ENCODE measurements at regions not wholly inside any gene's neighbourhood (a gene's known extent, or its start where the extent isn't known, plus 50 kb on each side); places are given as distances from the start of the nearest gene placed in this dataset.
A peak's percentile ranks its signal among the peaks of the same experiment; 100 is the strongest.
"Not testable (repeated sequence)": the region's sequence is repeated elsewhere in the genome, so short reads cannot be mapped to it uniquely, and the experiment has no call there.

DNA sequence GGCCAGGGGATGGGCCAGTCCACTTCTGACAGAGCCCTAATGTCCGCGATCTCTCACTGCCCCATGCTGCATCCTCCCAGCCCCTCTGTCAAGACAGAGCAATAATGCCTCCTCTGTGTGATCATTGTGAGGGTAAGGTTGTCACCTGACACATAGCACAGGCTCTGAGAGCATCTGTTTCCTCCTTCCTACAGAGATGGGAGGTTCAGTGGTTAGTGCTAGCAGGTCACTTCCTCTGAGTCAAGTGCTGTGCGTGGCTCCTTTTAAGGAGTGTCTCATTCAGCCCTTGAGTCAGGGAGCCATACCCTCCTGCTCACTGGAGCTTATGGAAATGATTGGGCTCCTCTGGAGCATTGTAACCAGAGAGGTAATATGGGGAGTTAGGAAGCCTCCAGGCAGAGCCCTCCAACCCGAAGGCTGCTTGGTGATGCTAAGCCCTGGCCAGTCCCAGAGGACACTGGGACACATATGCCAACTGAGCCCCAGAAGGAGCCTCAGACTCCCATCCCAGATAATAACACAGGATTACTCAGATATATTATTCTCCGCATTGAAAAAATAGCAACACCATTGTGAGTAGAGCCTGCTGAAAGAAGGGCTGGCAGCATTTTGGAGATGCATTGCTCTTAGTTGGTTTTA lies 189.0 kb downstream of the GALNT1 start:
- no peak for DNase-seq (ENCODE audit: low read depth)

DNA sequence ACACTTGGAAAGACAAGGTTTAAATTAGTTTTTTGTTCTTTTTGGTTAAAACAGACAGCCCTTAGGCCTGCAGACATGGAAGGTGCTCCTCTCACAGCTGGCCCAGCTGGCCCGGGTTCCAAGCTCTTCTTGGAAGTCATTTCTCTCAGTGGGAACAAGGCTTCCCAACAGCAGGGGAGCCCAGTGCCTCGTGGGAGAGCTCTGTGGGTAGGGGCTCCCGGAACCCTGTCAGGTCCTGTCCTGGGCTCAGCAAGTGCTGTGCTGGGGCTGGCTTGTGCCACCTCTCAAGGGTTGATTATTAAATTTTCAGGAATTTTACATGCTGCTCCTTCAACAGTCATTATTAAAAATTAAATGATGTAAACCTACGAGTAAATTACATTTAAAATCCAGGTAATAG lies 189.6 kb downstream of the GALNT1 start:
- no peak for DNase-seq (ENCODE audit: low read depth)

DNA sequence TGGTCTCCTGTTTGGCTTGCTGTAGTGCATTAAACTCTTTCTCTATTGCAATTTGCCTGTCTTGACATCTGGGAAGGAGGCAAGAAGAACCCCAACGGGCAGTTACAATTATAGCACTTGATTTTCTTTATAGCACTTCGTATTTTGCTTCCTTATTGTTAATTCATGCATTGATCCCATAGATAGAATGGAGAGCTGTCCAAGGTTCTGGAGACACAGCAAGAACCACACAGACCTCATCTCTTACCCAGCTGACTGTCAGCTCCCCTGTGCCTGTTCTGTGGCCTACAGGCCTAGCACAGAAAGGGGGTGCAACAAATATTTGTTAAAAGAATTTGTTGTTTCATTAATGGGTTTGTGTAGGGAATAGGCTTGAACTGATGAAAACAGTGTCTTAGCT lies 194.3 kb downstream of the GALNT1 start:
- DNase-seq (ENCODE audit: low read depth): peak; percentile 33

GRCh38 chr18:35776473-35776872 lies 194.9 kb downstream of the GALNT1 start:
- DNase-seq (ENCODE audit: low read depth): peak; percentile 26

- DNase-seq (ENCODE audit: low read depth): no peak
Observed at GRCh38 chr18:35777039-35777438, 195.4 kb upstream of the RMP24 start.

DNA sequence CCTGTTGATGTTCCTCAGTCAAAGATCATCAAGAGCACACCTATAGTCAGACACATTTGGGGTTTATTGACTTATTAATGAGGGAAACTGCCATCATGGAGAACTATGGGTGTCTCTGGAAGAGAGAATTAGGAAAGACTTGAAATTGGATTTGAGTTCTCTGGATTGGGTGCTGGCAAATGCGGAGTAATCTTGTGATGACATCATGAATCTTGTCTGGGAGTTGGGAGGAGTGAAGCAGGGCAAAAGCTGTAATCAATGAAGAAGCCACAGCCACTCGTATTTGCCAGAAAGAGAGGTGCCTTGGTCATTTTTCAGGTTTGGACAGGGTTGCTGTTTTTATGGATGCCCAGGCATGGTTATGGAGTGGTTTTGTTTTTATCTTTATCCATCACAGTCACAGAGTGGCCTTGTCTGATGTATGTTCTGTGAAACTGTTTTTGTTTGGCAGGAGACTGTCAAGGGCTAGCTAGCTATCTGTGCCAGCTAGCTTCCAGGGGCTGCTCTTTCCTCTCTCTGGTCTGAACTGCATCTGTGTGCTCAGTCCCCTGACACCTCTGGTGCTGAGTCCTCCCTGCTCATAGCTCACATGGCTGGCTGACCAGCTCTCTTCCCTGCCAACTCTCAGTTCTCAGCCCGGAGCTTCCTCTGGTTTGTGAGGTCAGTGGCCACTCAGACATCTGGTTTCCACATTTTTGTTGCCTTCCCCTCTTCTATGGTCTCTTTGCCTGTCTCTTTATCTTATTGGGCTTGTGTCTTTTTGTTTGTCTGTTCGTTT lies 193.4 kb upstream of the RMP24 start:
- peak; percentile 18 for DNase-seq (ENCODE audit: low read depth)

DNA sequence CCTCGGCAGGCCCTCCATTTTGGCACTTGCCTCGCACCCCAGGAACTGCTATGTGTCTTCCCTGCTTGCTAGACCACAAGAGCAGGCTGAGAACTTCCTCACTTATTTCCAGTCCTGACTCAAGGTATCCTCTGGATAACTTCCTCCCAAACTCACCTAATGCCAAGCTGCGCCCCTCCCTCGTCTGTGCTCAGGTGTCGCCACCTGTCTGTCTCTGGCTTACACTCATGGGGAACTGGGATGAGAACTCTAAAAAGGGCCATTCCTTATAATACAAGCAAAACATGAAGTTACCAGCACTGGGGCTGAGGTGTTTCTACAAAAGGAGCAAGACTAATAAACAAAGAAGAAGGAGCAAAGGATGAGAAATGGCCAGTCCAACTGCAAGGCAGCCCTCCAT lies 191.5 kb upstream of the RMP24 start:
- DNase-seq (ENCODE audit: low read depth): no peak

DNA sequence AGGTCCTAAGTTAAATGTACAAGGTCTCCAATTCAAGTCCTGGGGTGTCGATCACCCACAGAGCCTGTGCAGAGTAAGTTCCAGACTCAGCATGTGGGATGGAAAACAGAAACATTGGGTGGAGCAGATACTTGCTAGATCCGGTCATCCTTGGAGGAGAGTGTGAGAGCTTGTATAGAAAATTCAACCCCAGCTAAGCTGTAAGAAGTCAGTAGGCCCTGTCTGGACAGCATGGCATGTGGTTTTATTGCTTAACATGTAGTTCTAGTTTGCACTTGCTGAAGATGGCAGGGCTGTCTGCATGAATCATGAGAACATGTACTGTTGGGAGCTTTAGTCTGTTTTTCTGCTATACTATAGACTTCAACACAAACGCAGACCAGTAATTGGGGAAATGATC lies 189.6 kb upstream of the RMP24 start:
- DNase-seq (ENCODE audit: low read depth): no peak

- no peak for DNase-seq (ENCODE audit: low read depth)
Observed at GRCh38 chr18:35786365-35787042, 186.0 kb upstream of the RMP24 start.

GRCh38 chr18:35789543-35789942 lies 182.9 kb upstream of the RMP24 start:
- no peak for DNase-seq (ENCODE audit: low read depth)

DNA sequence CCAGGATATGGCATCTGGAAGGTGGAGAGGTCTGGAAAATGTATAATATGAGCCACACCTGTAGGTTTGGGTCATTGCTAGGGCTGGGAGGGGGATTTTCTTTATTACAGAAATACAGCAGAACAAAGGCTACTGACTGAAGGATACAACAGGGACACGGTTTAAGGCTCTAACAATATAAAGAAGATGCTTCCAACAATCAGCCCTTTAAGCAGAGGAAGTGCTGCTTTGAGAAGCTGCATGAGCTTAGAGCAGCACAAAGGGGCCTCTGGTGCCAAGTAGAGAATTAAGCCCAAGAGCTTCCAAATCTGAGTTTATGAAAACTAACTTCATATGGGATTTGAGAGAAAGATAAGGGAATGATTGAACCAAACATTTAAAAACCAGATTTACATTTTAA lies 174.5 kb upstream of the RMP24 start:
- DNase-seq (ENCODE audit: low read depth): no peak

- DNase-seq (ENCODE audit: low read depth): no peak
Observed at GRCh38 chr18:35803551-35803950, 168.9 kb upstream of the RMP24 start.

DNA sequence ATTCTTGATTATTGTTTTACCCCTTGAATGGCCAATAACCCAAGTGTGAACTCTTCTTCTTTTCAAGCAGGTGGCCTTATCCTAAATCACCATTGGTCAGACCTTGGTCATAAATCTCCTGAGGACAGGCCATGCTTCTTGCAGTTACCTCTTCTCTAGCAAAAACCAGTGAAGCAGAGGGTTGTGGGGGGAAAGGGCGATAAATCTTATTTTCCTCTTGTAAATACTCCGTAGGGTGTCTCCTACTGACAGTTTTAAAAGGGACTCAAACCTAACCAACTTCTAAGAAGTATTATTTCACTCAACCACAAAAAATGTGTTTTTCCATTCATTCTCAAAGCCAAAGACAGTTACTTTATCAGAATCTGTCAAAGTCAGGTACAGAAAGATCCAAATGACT lies 168.1 kb upstream of the RMP24 start:
- no peak for DNase-seq (ENCODE audit: low read depth)

DNA sequence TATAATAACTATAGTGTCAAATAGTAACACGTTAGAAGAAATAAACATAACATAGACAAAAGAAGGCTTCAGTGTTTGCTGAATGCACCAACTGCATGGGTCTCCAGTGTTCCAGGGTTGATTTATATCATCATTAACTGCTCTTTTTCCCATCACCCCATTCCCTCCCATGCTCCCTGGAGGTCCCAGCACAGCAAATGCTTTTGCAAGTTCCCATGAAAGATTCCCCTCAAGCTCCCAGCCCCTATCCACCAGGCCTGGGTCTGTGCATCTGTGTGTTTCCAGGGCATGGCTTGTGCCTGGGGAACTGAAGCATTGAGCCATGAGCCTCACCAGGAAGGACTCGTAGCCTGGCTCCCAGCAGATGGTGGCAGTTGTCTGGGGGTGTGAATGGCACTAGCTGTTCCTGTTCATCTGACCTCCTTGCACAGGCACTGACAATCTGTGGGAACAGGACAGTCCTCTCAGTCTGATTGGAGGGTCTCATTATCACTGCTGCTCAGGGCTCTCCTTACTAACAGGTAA lies 164.6 kb upstream of the RMP24 start:
- no peak for DNase-seq (ENCODE audit: low read depth)

GRCh38 chr18:35808796-35809195 lies 163.7 kb upstream of the RMP24 start:
- DNase-seq (ENCODE audit: low read depth): no peak

DNA sequence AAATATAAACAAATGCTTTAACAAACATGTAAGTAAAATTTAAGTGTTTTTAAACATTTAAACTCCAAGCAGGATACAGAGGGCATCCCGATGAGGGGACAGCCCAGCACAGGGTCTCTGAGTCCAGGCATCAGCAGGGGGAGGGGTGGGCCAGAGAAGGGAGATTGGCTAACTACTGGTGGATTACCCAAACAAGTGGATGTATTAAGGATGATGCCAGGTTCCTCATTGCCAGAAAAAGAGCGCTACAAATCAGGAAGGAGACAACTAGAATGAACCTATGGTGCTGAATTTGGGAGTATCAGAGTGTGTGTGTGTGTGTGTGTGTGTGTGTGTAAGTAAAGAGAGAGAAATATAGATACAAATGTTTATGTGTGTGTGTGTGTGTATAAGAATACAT lies 162.0 kb upstream of the RMP24 start:
- DNase-seq (ENCODE audit: low read depth): no peak

DNA sequence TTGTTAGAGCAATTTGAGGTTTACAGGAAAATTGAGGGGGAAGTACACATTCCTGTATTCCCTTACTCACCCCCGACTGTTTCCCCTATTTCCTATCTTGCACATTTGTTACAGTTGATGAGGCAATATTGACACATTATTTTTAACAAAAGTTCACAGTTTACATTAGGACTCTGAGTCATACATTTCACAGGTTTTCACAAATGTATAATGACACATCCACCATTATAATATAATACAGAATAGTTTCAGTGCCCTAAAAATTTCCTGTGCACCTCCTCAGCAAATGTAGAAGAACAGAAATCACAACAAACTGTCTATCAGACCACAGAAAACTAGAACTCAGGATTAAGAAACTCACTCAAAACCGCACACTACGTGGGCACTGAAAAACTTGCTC lies 160.6 kb upstream of the RMP24 start:
- no peak for DNase-seq (ENCODE audit: low read depth)

- not testable (repeated sequence) for DNase-seq (ENCODE audit: low read depth)
Observed at GRCh38 chr18:35815011-35815410, 157.5 kb upstream of the RMP24 start.

- no peak for DNase-seq (ENCODE audit: low read depth)
Observed at GRCh38 chr18:35816003-35816402, 156.5 kb upstream of the RMP24 start.

DNA sequence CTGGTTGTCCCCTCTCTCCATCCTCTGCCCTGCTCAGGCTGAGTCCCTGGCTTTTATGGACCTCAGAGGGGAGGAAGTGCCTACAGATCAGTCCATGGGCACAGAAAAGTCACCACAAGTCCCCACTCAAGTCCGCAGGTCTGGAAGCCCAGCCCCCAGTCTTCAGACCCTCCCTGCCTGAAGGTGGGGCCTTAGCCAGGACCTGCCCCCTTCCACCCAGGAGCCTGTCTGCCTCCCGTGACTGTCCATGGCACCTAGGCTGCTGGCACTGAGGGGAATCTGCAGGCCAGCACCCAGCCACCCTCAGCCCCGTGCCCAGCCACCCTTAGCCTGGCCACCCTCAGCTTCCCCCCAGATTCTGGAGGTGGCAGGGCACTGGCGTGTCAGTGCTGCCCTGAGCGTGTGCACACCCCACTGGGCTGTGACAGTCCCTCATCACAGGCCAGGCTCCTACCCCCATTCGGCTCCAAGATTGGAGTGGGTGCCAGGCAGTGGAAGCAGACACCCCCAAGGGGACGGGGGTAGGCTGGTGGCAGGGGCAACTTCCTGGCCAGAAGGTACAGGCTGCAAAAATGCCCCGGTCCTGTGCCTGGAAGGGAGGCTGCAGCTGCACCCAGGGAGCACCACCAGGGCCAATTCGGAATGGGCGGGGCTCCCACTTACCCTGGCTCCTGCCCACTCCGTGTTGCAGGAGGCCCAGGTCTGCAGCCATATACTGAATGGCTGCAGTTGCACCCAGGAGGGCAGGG lies 154.7 kb upstream of the RMP24 start:
- DNase-seq (ENCODE audit: low read depth): no peak

GRCh38 chr18:35818353-35818667 lies 154.2 kb upstream of the RMP24 start:
- no peak for DNase-seq (ENCODE audit: low read depth)

DNA sequence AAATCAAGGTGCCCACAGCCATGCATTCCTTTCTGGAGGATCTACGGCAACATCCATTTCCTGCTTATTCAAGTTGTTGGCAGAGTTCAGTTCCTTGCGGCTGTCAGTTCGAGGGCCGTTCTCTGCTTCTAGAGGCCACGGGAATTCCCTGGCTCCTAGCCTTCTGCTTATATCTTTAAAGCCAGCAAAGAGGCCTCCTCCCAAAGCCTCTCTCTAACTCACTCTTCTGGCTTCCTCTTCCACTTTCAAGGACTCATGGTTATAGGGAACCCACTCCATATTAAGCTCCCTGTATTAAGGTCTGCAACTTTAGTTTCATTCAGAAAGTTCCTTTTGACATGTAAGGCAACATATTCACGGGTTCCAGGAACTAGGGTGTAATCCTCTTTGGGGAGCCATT lies 150.1 kb upstream of the RMP24 start:
- DNase-seq (ENCODE audit: low read depth): no peak

All from myocyte (in vitro differentiated cells).